Natural killer cell (primary cell): ENCODE measurements at regions not wholly inside any gene's neighbourhood (a gene's known extent, or its start where the extent isn't known, plus 50 kb on each side); places are given as distances from the start of the nearest gene placed in this dataset.

ENCODE experiments used
- ATAC-seq, 3 donors: fragments of 150-1000 bp in 2 of 3; fragments of 200-7000 bp in 1 of 3; cut with Tn5 transposase; 1 replicate in 1 of 3; 2 replicates in 2 of 3; pipeline ENCODE4 v1.10.0; 2021; ENCODE audit warnings: mild to moderate bottlenecking in 2 of 3, moderate library complexity in 2 of 3
- DNase-seq, 2 donors: peaks; one replicate each; pipeline versions ENCODE4 v3.0.0 to v3.0.0-alpha.2; 2013 to 2021; ENCODE audit warnings: mixed read lengths in 1 of 2
- H3K27ac ChIP-seq: one replicate; pipeline ENCODE4 v1.5.1; 2013; ENCODE audit warnings: mild to moderate bottlenecking, low read length
- H3K27me3 ChIP-seq: one replicate; pipeline ENCODE4 v1.6.1; 2013; ENCODE audit warnings: low read length; ENCODE audit not compliant: control insufficient read depth, insufficient read depth
- H3K36me3 ChIP-seq: one replicate; pipeline ENCODE4 v1.6.1; 2013; ENCODE audit warnings: low read length; ENCODE audit not compliant: control insufficient read depth, insufficient read depth
- H3K4me1 ChIP-seq: one replicate; pipeline ENCODE4 v1.6.1; 2013; ENCODE audit warnings: low read length; ENCODE audit not compliant: control insufficient read depth, insufficient read depth
- H3K4me3 ChIP-seq: one replicate; pipeline ENCODE4 v1.5.1; 2013; ENCODE audit warnings: low read length
- H3K9me3 ChIP-seq: one replicate; pipeline ENCODE4 v1.6.1; 2013; ENCODE audit warnings: low read length; ENCODE audit not compliant: control insufficient read depth, insufficient read depth
- H3K27ac Mint-ChIP-seq, 2 donors: one replicate each; pipeline ENCODE4 v1.8.0; 2022; ENCODE audit warnings: mild to moderate bottlenecking in 2 of 2, mixed read lengths in 2 of 2, moderate library complexity in 1 of 2
- H3K27me3 Mint-ChIP-seq, 2 donors: one replicate each; pipeline ENCODE4 v1.8.0; 2022; ENCODE audit warnings: low read depth in 2 of 2, mixed read lengths in 2 of 2
- H3K36me3 Mint-ChIP-seq: one replicate; pipeline ENCODE4 v1.8.0; 2022; ENCODE audit warnings: mixed read lengths
- H3K4me1 Mint-ChIP-seq, 2 donors: one replicate each; pipeline ENCODE4 v1.8.0; 2022; ENCODE audit warnings: mixed read lengths in 2 of 2
- H3K4me3 Mint-ChIP-seq: one replicate; pipeline ENCODE4 v1.8.0; 2022; ENCODE audit warnings: mild to moderate bottlenecking, moderate library complexity, mixed read lengths
- H3K9me3 Mint-ChIP-seq, 2 donors: one replicate each; pipeline ENCODE4 v1.8.0; 2022; ENCODE audit warnings: mixed read lengths in 2 of 2
- CTCF ChIP-seq: fragments of 200-600 bp; IDR thresholded peaks from one replicate; pipeline ENCODE4 v1.8.0; 2022; ENCODE audit warnings: antibody characterized with exemption
- WGBS: methylation state at CpG from one replicate; pipeline ENCODE4 v1.1.7; 2013; ENCODE audit warnings: missing lambda C conversion rate; ENCODE audit not compliant: insufficient coverage; 5-methylcytosine and 5-hydroxymethylcytosine counted together
- intact Hi-C: fragments of 100-400 bp; cut with micrococcal nuclease; formaldehyde crosslinking; loops from one replicate; pipeline ENCODE4 v1.14.2; 2022

- ATAC-seq = no peak
- no peaks in the 10 kb centered on the region for H3K9me3 Mint-ChIP-seq
- Histone ChIP-seq H3K27me3 (no peaks in the 10 kb centered on the region), H3K4me3 (no peak overlapping the region), H3K36me3 (no peaks in the 10 kb centered on the region), H3K4me1 (no peaks in the 10 kb centered on the region), H3K9me3 (no peaks in the 10 kb centered on the region), H3K27ac (no peak overlapping the region)
- H3K27me3 Mint-ChIP-seq = peaks cover 6 to 8% of the 10 kb centered on the region in 2 donors
- intact Hi-C loops = no loop called here
- TF ChIP-seq CTCF = no peak
- no peak for DNase-seq
- H3K4me3 Mint-ChIP-seq = no peak overlapping the region
- H3K36me3 Mint-ChIP-seq = no peaks in the 10 kb centered on the region
- no peak overlapping the region for H3K27ac Mint-ChIP-seq
- 83% methylated on average over 6 of the region's 8 CpGs for WGBS
- H3K4me1 Mint-ChIP-seq = no peaks in the 10 kb centered on the region
These were observed 125.0 kb upstream of the SOX1 start for GRCh38 chr13:111941845-111942447.

- 74% methylated on average over 18 of the region's 18 CpGs for WGBS
- no peak overlapping the region for H3K27ac ChIP-seq
- intact Hi-C loops = no loop called here
- ATAC-seq (no peak), DNase-seq (no peak)
- no peak overlapping the region for H3K4me3 Mint-ChIP-seq
- no peaks in the 10 kb centered on the region for H3K27me3 ChIP-seq
- peaks cover 0 to 8% of the 10 kb centered on the region in 2 donors for H3K27me3 Mint-ChIP-seq
- no peaks in the 10 kb centered on the region for H3K4me1 ChIP-seq
- no peaks in the 10 kb centered on the region for H3K9me3 Mint-ChIP-seq
- H3K27ac Mint-ChIP-seq = no peak overlapping the region
- H3K4me1 Mint-ChIP-seq = no peaks in the 10 kb centered on the region
- H3K36me3 ChIP-seq = no peaks in the 10 kb centered on the region
- H3K36me3 Mint-ChIP-seq = no peaks in the 10 kb centered on the region
- TF ChIP-seq CTCF = no peak
- H3K9me3 ChIP-seq = no peaks in the 10 kb centered on the region
- no peak overlapping the region for H3K4me3 ChIP-seq
These were observed 123.6 kb upstream of the SOX1 start for GRCh38 chr13:111943229-111943795.

GRCh38 chr13:111944171-111944583 is 122.8 kb upstream of the SOX1 start:
- H3K9me3 ChIP-seq = no peaks in the 10 kb centered on the region
- Mint-ChIP-seq H3K9me3 (no peaks in the 10 kb centered on the region), H3K27ac (no peak overlapping the region), H3K36me3 (no peaks in the 10 kb centered on the region), H3K4me1 (no peaks in the 10 kb centered on the region), H3K27me3 (peaks cover 6 to 8% of the 10 kb centered on the region in 2 donors), H3K4me3 (no peak overlapping the region)
- no peaks in the 10 kb centered on the region for H3K27me3 ChIP-seq
- H3K4me3 ChIP-seq = no peak overlapping the region
- DNase-seq (no peak), ATAC-seq (no peak)
- no peaks in the 10 kb centered on the region for H3K4me1 ChIP-seq
- H3K27ac ChIP-seq = no peak overlapping the region
- intact Hi-C loops = no loop called here
- no peak for TF ChIP-seq CTCF
- no peaks in the 10 kb centered on the region for H3K36me3 ChIP-seq
- WGBS = 80% methylated on average over 16 of the region's 16 CpGs

GRCh38 chr13:111945086-111945485 is 121.9 kb upstream of the SOX1 start:
- DNase-seq = no peak
- Histone ChIP-seq H3K36me3 (no peaks in the 10 kb centered on the region), H3K27ac (no peak overlapping the region), H3K9me3 (peaks cover 4% of the 10 kb centered on the region), H3K27me3 (no peaks in the 10 kb centered on the region), H3K4me1 (no peaks in the 10 kb centered on the region), H3K4me3 (no peak overlapping the region)
- 82% methylated on average over 16 of the region's 16 CpGs for WGBS
- ATAC-seq = no peak
- intact Hi-C loops = no loop called here
- no peak for TF ChIP-seq CTCF
- H3K4me1 Mint-ChIP-seq = no peaks in the 10 kb centered on the region
- no peaks in the 10 kb centered on the region for H3K36me3 Mint-ChIP-seq
- no peak overlapping the region for H3K27ac Mint-ChIP-seq
- H3K27me3 Mint-ChIP-seq = peaks cover 5 to 6% of the 10 kb centered on the region in 2 donors
- H3K4me3 Mint-ChIP-seq = no peak overlapping the region
- H3K9me3 Mint-ChIP-seq = no peaks in the 10 kb centered on the region
